WTC11 (cell line): ENCODE measurements at regions not wholly inside any gene's neighbourhood (a gene's known extent, or its start where the extent isn't known, plus 50 kb on each side); places are given as distances from the start of the nearest gene placed in this dataset.

ENCODE experiments used
- IRF2 ChIP-seq: sonication (generic); formaldehyde crosslinking; IDR thresholded peaks from 2 replicates; pipeline ENCODE4 v1.8.0; 2022; ENCODE audit warnings: low read depth, missing genetic modification reagents, borderline replicate concordance
- JUN ChIP-seq: sonication (generic); formaldehyde crosslinking; IDR thresholded peaks from 2 replicates; pipeline ENCODE4 v1.8.0; 2023; ENCODE audit warnings: mild to moderate bottlenecking, missing genetic modification reagents
- NR3C1 ChIP-seq: sonication (generic); formaldehyde crosslinking; conservative IDR thresholded peaks from 2 replicates; pipeline ENCODE4 v1.8.1; 2023; ENCODE audit warnings: low read depth, mild to moderate bottlenecking, missing genetic modification reagents
- SMAD3 ChIP-seq: sonication (generic); formaldehyde crosslinking; IDR thresholded peaks from 2 replicates; pipeline ENCODE4 v1.8.0; 2022; ENCODE audit warnings: missing genetic modification reagents, mild to moderate bottlenecking, borderline replicate concordance
- ZNF121 ChIP-seq: sonication (generic); formaldehyde crosslinking; IDR thresholded peaks from 2 replicates; pipeline ENCODE4 v1.8.0; 2023; ENCODE audit warnings: missing genetic modification reagents
- ZNF263 ChIP-seq: sonication (generic); formaldehyde crosslinking; IDR thresholded peaks from 2 replicates; pipeline ENCODE4 v1.8.1; 2022; ENCODE audit warnings: low read depth, mild to moderate bottlenecking, moderate library complexity, missing genetic modification reagents
- TF ChIP-seq, protein P1 (sequence below): fragments of 200-600 bp; IDR thresholded peaks from 2 replicates; pipeline ENCODE4 v1.8.0; 2022; ENCODE audit warnings: antibody characterized with exemption
- TF ChIP-seq, protein P2 (sequence below): sonication (generic); formaldehyde crosslinking; IDR thresholded peaks from 2 replicates; pipeline ENCODE4 v1.8.1; 2023; ENCODE audit warnings: mild to moderate bottlenecking, missing genetic modification reagents, moderate library complexity
- TF ChIP-seq, protein P3 (sequence below): sonication (generic); formaldehyde crosslinking; IDR thresholded peaks from 2 replicates; pipeline ENCODE4 v1.8.0; 2022; ENCODE audit warnings: mild to moderate bottlenecking, missing genetic modification reagents
- TF ChIP-seq, protein P4 (sequence below): sonication (generic); formaldehyde crosslinking; IDR thresholded peaks from 2 replicates; pipeline ENCODE4 v1.8.1; 2023; ENCODE audit warnings: mild to moderate bottlenecking, missing genetic modification reagents
- TF ChIP-seq, protein P5 (sequence below): sonication (generic); formaldehyde crosslinking; IDR thresholded peaks from 2 replicates; pipeline ENCODE4 v1.8.0; 2022; ENCODE audit warnings: mild to moderate bottlenecking, missing genetic modification reagents
- TF ChIP-seq, protein P6 (sequence below): sonication (generic); formaldehyde crosslinking; conservative IDR thresholded peaks from 2 replicates; pipeline ENCODE4 v1.8.1; 2022; ENCODE audit warnings: mild to moderate bottlenecking, missing genetic modification reagents

DNA sequence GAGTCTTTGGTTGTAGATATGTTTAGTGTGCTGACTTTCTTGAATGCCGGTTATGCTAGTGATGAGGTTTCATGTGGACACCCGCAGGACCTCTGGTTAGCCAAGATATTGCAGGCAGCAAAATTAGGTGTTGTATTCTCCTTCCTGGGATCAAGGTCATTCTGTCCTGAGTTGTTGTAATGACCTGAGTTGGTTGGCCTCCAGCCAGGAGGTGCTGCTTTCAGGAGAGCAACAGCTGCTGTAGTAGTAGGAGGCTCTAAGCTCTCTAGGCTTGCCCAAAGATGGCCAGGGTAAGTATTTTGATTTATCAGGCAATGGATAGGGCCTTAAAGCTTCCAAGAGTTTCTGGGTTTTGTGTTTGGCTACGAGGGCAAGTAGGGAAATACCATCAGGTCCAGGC, 56.0 kb upstream of the BDKRB2 start:
- TF ChIP-seq SMAD3 (CRISPR knock-in tag) (no peak), NR3C1 (CRISPR knock-in tag) (no peak), IRF2 (CRISPR knock-in tag) (no peak), JUN (CRISPR knock-in tag) (no peak), ZNF121 (CRISPR knock-in tag) (no peak), ZNF263 (CRISPR knock-in tag) (no peak)
- TF ChIP-seq, protein P1, sequence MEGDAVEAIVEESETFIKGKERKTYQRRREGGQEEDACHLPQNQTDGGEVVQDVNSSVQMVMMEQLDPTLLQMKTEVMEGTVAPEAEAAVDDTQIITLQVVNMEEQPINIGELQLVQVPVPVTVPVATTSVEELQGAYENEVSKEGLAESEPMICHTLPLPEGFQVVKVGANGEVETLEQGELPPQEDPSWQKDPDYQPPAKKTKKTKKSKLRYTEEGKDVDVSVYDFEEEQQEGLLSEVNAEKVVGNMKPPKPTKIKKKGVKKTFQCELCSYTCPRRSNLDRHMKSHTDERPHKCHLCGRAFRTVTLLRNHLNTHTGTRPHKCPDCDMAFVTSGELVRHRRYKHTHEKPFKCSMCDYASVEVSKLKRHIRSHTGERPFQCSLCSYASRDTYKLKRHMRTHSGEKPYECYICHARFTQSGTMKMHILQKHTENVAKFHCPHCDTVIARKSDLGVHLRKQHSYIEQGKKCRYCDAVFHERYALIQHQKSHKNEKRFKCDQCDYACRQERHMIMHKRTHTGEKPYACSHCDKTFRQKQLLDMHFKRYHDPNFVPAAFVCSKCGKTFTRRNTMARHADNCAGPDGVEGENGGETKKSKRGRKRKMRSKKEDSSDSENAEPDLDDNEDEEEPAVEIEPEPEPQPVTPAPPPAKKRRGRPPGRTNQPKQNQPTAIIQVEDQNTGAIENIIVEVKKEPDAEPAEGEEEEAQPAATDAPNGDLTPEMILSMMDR: no peak
- TF ChIP-seq, protein P2, sequence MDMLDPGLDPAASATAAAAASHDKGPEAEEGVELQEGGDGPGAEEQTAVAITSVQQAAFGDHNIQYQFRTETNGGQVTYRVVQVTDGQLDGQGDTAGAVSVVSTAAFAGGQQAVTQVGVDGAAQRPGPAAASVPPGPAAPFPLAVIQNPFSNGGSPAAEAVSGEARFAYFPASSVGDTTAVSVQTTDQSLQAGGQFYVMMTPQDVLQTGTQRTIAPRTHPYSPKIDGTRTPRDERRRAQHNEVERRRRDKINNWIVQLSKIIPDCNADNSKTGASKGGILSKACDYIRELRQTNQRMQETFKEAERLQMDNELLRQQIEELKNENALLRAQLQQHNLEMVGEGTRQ (CRISPR knock-in tag): no peak
- TF ChIP-seq, protein P3, sequence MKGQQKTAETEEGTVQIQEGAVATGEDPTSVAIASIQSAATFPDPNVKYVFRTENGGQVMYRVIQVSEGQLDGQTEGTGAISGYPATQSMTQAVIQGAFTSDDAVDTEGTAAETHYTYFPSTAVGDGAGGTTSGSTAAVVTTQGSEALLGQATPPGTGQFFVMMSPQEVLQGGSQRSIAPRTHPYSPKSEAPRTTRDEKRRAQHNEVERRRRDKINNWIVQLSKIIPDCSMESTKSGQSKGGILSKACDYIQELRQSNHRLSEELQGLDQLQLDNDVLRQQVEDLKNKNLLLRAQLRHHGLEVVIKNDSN (CRISPR knock-in tag): no peak
- TF ChIP-seq, protein P4, sequence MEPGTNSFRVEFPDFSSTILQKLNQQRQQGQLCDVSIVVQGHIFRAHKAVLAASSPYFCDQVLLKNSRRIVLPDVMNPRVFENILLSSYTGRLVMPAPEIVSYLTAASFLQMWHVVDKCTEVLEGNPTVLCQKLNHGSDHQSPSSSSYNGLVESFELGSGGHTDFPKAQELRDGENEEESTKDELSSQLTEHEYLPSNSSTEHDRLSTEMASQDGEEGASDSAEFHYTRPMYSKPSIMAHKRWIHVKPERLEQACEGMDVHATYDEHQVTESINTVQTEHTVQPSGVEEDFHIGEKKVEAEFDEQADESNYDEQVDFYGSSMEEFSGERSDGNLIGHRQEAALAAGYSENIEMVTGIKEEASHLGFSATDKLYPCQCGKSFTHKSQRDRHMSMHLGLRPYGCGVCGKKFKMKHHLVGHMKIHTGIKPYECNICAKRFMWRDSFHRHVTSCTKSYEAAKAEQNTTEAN (CRISPR knock-in tag): no peak
- TF ChIP-seq, protein P5, sequence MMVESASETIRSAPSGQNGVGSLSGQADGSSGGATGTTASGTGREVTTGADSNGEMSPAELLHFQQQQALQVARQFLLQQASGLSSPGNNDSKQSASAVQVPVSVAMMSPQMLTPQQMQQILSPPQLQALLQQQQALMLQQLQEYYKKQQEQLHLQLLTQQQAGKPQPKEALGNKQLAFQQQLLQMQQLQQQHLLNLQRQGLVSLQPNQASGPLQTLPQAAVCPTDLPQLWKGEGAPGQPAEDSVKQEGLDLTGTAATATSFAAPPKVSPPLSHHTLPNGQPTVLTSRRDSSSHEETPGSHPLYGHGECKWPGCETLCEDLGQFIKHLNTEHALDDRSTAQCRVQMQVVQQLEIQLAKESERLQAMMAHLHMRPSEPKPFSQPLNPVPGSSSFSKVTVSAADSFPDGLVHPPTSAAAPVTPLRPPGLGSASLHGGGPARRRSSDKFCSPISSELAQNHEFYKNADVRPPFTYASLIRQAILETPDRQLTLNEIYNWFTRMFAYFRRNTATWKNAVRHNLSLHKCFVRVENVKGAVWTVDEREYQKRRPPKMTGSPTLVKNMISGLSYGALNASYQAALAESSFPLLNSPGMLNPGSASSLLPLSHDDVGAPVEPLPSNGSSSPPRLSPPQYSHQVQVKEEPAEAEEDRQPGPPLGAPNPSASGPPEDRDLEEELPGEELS (CRISPR knock-in tag): no peak
- TF ChIP-seq, protein P6, sequence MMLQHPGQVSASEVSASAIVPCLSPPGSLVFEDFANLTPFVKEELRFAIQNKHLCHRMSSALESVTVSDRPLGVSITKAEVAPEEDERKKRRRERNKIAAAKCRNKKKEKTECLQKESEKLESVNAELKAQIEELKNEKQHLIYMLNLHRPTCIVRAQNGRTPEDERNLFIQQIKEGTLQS (CRISPR knock-in tag): no peak
